Peyer's patch (tissue), 4 donors: ENCODE measurements at regions not wholly inside any gene's neighbourhood (a gene's known extent, or its start where the extent isn't known, plus 50 kb on each side); places are given as distances from the start of the nearest gene placed in this dataset.

Experiments
- DNase-seq, 3 donors: peaks; one replicate each; pipeline ENCODE4 v3.0.0-alpha.2; 2017 to 2019
- H3K27ac ChIP-seq, 4 donors: fragments of 200-600 bp; sonication (generic); one replicate each; pipeline ENCODE4 v1.5.1; 2016 to 2019
- H3K27me3 ChIP-seq, 2 donors: fragments of 200-600 bp; sonication (generic); one replicate each; pipeline ENCODE4 v1.5.1; 2019
- H3K36me3 ChIP-seq, 3 donors: fragments of 200-600 bp; sonication (generic); one replicate each; pipeline ENCODE4 v1.5.1; 2016 to 2019
- H3K4me1 ChIP-seq, 4 donors: fragments of 200-600 bp; sonication (generic); one replicate each; pipeline ENCODE4 v1.5.1; 2016 to 2019
- H3K4me3 ChIP-seq, 4 donors: fragments of 200-600 bp; sonication (generic); 1 replicate in 3 of 4; 2 replicates in 1 of 4; pipeline ENCODE4 v1.5.1; 2016 to 2019; ENCODE audit warnings: mild to moderate bottlenecking in 1 of 4
- H3K9me3 ChIP-seq, 4 donors: fragments of 200-600 bp; sonication (generic); one replicate each; pipeline ENCODE4 v1.5.1; 2016 to 2019; ENCODE audit warnings: mild to moderate bottlenecking in 1 of 4
- POLR2A ChIP-seq, 2 donors: fragments of 450-650 bp; IDR thresholded peaks; one replicate each; pipeline ENCODE4 v1.5.1; 2017; ENCODE audit warnings: antibody characterized with exemption in 2 of 2, mild to moderate bottlenecking in 2 of 2, moderate library complexity in 2 of 2
- TF ChIP-seq, protein P1 (sequence below), 6 experiments: fragments of 450-650 bp in 4 of 6; fragments of 200-600 bp in 2 of 6; sonication (generic) in 1 of 6; IDR thresholded peaks; one replicate each; pipeline ENCODE4 v1.5.1; 2017 to 2019; ENCODE audit warnings: antibody characterized with exemption in 6 of 6, mild to moderate bottlenecking in 3 of 6, moderate library complexity in 1 of 6

DNA sequence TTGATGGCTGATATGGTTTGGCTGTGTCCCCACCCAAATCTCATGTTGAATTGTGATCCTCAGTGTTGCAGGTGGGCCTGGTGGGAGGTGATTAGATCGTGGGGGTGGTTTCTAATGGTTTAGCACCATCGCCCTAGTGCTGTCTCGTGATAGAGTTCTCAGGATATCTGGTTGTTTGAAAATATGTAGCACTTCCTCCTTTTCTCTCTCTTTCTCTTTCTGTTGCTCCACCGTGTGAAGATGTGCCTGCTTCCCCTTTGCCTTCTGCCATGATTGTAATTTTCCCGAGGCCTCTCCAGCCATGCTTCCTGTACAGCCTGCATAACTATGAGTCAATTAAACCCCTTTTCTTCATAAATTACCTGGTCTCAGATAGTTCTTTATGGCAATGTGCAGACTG, 111.6 kb downstream of the SREK1 start:
- no peak for TF ChIP-seq POLR2A (IDR thresholded peaks at IDR 0.05)
- TF ChIP-seq, protein P1, sequence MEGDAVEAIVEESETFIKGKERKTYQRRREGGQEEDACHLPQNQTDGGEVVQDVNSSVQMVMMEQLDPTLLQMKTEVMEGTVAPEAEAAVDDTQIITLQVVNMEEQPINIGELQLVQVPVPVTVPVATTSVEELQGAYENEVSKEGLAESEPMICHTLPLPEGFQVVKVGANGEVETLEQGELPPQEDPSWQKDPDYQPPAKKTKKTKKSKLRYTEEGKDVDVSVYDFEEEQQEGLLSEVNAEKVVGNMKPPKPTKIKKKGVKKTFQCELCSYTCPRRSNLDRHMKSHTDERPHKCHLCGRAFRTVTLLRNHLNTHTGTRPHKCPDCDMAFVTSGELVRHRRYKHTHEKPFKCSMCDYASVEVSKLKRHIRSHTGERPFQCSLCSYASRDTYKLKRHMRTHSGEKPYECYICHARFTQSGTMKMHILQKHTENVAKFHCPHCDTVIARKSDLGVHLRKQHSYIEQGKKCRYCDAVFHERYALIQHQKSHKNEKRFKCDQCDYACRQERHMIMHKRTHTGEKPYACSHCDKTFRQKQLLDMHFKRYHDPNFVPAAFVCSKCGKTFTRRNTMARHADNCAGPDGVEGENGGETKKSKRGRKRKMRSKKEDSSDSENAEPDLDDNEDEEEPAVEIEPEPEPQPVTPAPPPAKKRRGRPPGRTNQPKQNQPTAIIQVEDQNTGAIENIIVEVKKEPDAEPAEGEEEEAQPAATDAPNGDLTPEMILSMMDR (IDR thresholded peaks at IDR 0.05): no peak
- Histone ChIP-seq H3K36me3 (no peaks in the 10 kb centered on the region), H3K27ac (no peak overlapping the region), H3K9me3 (no peaks in the 10 kb centered on the region), H3K4me1 (no peaks in the 10 kb centered on the region), H3K4me3 (no peak overlapping the region), H3K27me3 (no peaks in the 10 kb centered on the region)
- no peak for DNase-seq

GRCh38 chr5:66273121-66273520, 129.0 kb downstream of the SREK1 start:
- Histone ChIP-seq H3K27ac (no peak overlapping the region), H3K4me3 (no peak overlapping the region), H3K4me1 (no peaks in the 10 kb centered on the region), H3K27me3 (no peaks in the 10 kb centered on the region), H3K36me3 (no peaks in the 10 kb centered on the region), H3K9me3 (no peaks in the 10 kb centered on the region)
- TF ChIP-seq, protein P1 (IDR thresholded peaks at IDR 0.05): no peak
- no peak for TF ChIP-seq POLR2A (IDR thresholded peaks at IDR 0.05)
- no peak for DNase-seq

GRCh38 chr5:66276986-66277385, 132.9 kb downstream of the SREK1 start:
- Histone ChIP-seq H3K4me3 (no peak overlapping the region), H3K9me3 (no peaks in the 10 kb centered on the region), H3K36me3 (no peaks in the 10 kb centered on the region), H3K27me3 (no peaks in the 10 kb centered on the region), H3K27ac (no peak overlapping the region), H3K4me1 (no peaks in the 10 kb centered on the region)
- DNase-seq: no peak
- TF ChIP-seq, protein P1 (IDR thresholded peaks at IDR 0.05): no peak
- TF ChIP-seq POLR2A (IDR thresholded peaks at IDR 0.05): no peak

DNA sequence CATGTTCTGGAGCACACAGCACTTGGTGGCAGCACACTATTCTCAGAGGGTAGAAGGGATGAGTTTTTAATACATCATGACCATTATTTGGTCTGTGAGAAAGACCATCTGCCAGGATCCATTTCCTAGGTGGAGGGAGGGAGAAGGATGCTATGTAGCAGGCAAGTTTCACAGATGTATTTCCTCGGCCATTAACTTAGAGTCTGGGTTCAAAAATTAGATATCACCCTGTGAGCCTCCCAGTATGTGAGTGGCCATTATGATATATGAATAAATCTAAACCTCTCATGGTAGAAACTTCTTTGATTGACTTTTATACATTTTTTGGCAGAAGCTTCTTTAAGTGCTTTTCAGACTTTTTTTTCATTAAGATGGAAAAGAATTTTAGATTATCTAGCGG, 133.9 kb downstream of the SREK1 start:
- H3K4me1 ChIP-seq: no peaks in the 10 kb centered on the region
- no peak overlapping the region for H3K27ac ChIP-seq
- no peaks in the 10 kb centered on the region for H3K27me3 ChIP-seq
- no peaks in the 10 kb centered on the region for H3K9me3 ChIP-seq
- H3K36me3 ChIP-seq: no peaks in the 10 kb centered on the region
- no peak overlapping the region for H3K4me3 ChIP-seq
- no peak for DNase-seq
- TF ChIP-seq, protein P1 (IDR thresholded peaks at IDR 0.05): no peak
- TF ChIP-seq POLR2A (IDR thresholded peaks at IDR 0.05): no peak

DNA sequence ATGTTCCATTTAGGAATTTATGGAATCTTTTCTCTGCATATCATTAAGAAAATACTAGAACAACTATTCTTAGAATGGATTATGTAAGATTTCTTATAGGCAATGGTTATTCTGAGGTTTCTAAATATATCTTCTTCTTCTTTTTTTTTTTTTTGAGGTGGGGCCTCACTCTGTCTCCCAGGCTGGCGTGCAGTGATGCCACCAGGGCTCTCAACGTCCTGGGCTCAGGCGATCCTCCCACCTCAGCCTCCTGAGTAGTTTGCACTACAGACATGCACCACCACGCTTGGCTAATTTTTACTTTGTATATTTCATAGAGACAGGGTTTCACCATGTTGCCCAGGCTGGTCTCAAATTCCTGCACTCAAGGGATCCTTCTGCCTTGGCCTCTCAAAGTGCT, 137.2 kb downstream of the SREK1 start:
- H3K9me3 ChIP-seq: no peaks in the 10 kb centered on the region
- TF ChIP-seq POLR2A (IDR thresholded peaks at IDR 0.05): no peak
- TF ChIP-seq, protein P1 (IDR thresholded peaks at IDR 0.05): no peak
- no peak for DNase-seq

More for the DNA sequence above, 137.2 kb downstream of the SREK1 start:
- Histone ChIP-seq H3K27ac (no peak overlapping the region), H3K36me3 (no peaks in the 10 kb centered on the region), H3K4me1 (no peaks in the 10 kb centered on the region), H3K27me3 (no peaks in the 10 kb centered on the region), H3K4me3 (no peak overlapping the region)
